BJ (cell line): ENCODE measurements at regions not wholly inside any gene's neighbourhood (a gene's known extent, or its start where the extent isn't known, plus 50 kb on each side); places are given as distances from the start of the nearest gene placed in this dataset.

Experiments used
- CTCF ChIA-PET: fragments of 350-600 bp; formaldehyde crosslinking; extraction: SDS; loops from one replicate; lab custom pipeline; 2021; ENCODE audit warnings: antibody characterized with exemption, inconsistent platforms; lab: Yijun Ruan, JAX
- POLR2A ChIA-PET: fragments of 300-600 bp; sonication (Branson Sonifier 250); formaldehyde crosslinking; extraction: SDS; loops from one replicate; lab custom pipeline; 2021; ENCODE audit warnings: antibody characterized with exemption; lab: Charles Lee
- DNase-seq: peaks from one replicate; pipeline ENCODE4 v3.0.0-alpha.2; 2011; ENCODE audit warnings: low read depth
- H3K27me3 ChIP-seq: 2 replicates; pipeline ENCODE4 v1.6.0; 2011; ENCODE audit warnings: low read length; ENCODE audit not compliant: control insufficient read depth, insufficient read depth
- H3K36me3 ChIP-seq: 2 replicates; pipeline ENCODE4 v1.5.1; 2011; ENCODE audit warnings: low read length; ENCODE audit not compliant: control insufficient read depth, insufficient read depth
- H3K4me3 ChIP-seq: 2 replicates; pipeline ENCODE4 v1.5.1; 2011; ENCODE audit warnings: low read depth, mild to moderate bottlenecking, control low read depth, low read length
- CTCF ChIP-seq: IDR thresholded peaks from 2 replicates; pipeline ENCODE4 v1.5.1; 2011; ENCODE audit warnings: low read depth, mild to moderate bottlenecking, control low read depth, inconsistent platforms, low read length, moderate library complexity; ENCODE audit not compliant: insufficient read depth

GRCh38 chr9:84445737-84446136, 105.2 kb upstream of the SLC28A3 start:
- POLR2A ChIA-PET, result no interaction called here
- Histone ChIP-seq H3K27me3 (no peaks in the 10 kb centered on the region), H3K36me3 (no peaks in the 10 kb centered on the region), H3K4me3 (no peak overlapping the region)
- no peak for TF ChIP-seq CTCF
- no peak for DNase-seq
- CTCF ChIA-PET, result no interaction called here

GRCh38 chr9:84447305-84447704, 106.7 kb upstream of the SLC28A3 start:
- no peak for TF ChIP-seq CTCF
- DNase-seq, result no peak
- CTCF ChIA-PET, result no interaction called here
- no peak overlapping the region for H3K4me3 ChIP-seq
- no peaks in the 10 kb centered on the region for H3K27me3 ChIP-seq
- H3K36me3 ChIP-seq, result no peaks in the 10 kb centered on the region
- POLR2A ChIA-PET, result interaction anchor here (0.6 kb wide), 1 partner anchor 106 kb away, joined by 4 read pairs; no protein-coding TSS in a partner anchor

GRCh38 chr9:84450029-84450428, 109.5 kb upstream of the SLC28A3 start:
- DNase-seq, result no peak
- Histone ChIP-seq H3K36me3 (no peaks in the 10 kb centered on the region), H3K4me3 (no peak overlapping the region), H3K27me3 (no peaks in the 10 kb centered on the region)
- no peak for TF ChIP-seq CTCF
- CTCF ChIA-PET, result interaction anchor here (0.6 kb wide), 1 partner anchor 749 kb away, joined by 4 read pairs; no protein-coding TSS in a partner anchor
- POLR2A ChIA-PET, result no interaction called here

GRCh38 chr9:84456527-84456926, 116.0 kb upstream of the SLC28A3 start:
- TF ChIP-seq CTCF, result no peak
- Histone ChIP-seq H3K36me3 (no peaks in the 10 kb centered on the region), H3K27me3 (no peaks in the 10 kb centered on the region), H3K4me3 (no peak overlapping the region)
- ChIA-PET CTCF (no interaction called here), POLR2A (no interaction called here)
- DNase-seq, result no peak

GRCh38 chr9:84460695-84461094, 120.1 kb upstream of the SLC28A3 start:
- no peaks in the 10 kb centered on the region for H3K27me3 ChIP-seq
- H3K4me3 ChIP-seq, result no peak overlapping the region
- DNase-seq, result no peak
- ChIA-PET CTCF (interaction anchor here (0.7 kb wide), 1 partner anchor 524 kb away, joined by 3 read pairs; no protein-coding TSS in a partner anchor), POLR2A (no interaction called here)
- H3K36me3 ChIP-seq, result no peaks in the 10 kb centered on the region
- no peak for TF ChIP-seq CTCF
